HepG2 (cell line): ENCODE measurements at regions not wholly inside any gene's neighbourhood (a gene's known extent, or its start where the extent isn't known, plus 50 kb on each side); places are given as distances from the start of the nearest gene placed in this dataset.

Experiments
- ATAC-seq: fragments of 200-7000 bp; cut with Tn5 transposase; 3 replicates; pipeline ENCODE4 v1.9.1; 2020; ENCODE audit warnings: mild to moderate bottlenecking, moderate library complexity
- BruUV-seq: library from RNA; stranded (reverse); fragments of 400-500 nt; replicated peaks from 2 replicates; lab custom pipeline; 2021; lab: Mats Ljungman, UMichigan
- CTCF ChIA-PET: fragments of 300-600 bp; formaldehyde crosslinking; extraction: SDS; loops from one replicate; lab custom pipeline; 2021; ENCODE audit warnings: low total read pairs, inconsistent platforms, low intra/inter-chr PET ratio; lab: Yijun Ruan, JAX
- POLR2A ChIA-PET: fragments of 350-600 bp; sonication (Branson Sonifier 250); formaldehyde crosslinking; loops from one replicate; lab custom pipeline; 2020; ENCODE audit warnings: antibody characterized with exemption, inconsistent platforms; lab: Yijun Ruan, JAX
- DNase-seq: peaks from one replicate; pipeline ENCODE4 v3.0.0-alpha.2; 2015; ENCODE audit warnings: low spot score
- FAIRE-seq: peaks from 3 replicates; lab custom pipeline; 2011; peaks lifted over from hg19 to GRCh38; lab: Jason Lieb, UNC
- H2AFZ ChIP-seq: one replicate; pipeline ENCODE4 v1.6.1; 2011; ENCODE audit warnings: low read length, inconsistent platforms
- H3K27ac ChIP-seq: fragments of 300-600 bp; 3 replicates; pipeline ENCODE4 v1.8.0; 2011; ENCODE audit warnings: mixed run types, mild to moderate bottlenecking, mixed read lengths, low read length, inconsistent platforms; ENCODE audit not compliant: insufficient read depth; ENCODE audit errors: extremely low read length
- H3K27me3 ChIP-seq, 2 experiments: fragments of 200-600 bp in 1 of 2; 2 replicates in 1 of 2; 3 replicates in 1 of 2; pipeline versions ENCODE4 v1.6.0 to v1.8.0; 2011; ENCODE audit warnings: low read length in 2 of 2, mild to moderate bottlenecking in 2 of 2, moderate library complexity in 2 of 2, inconsistent platforms in 1 of 2; ENCODE audit not compliant: insufficient read depth in 2 of 2, control insufficient read depth in 1 of 2
- H3K36me3 ChIP-seq, 2 experiments: fragments of 200-600 bp in 1 of 2; replicated peaks in 1 of 2; 2 replicates in 1 of 2; 3 replicates in 1 of 2; pipeline versions ENCODE4 v1.5.1 to v1.8.0; 2011; ENCODE audit warnings: low read length in 2 of 2, inconsistent platforms in 1 of 2; ENCODE audit not compliant: insufficient read depth in 2 of 2, control insufficient read depth in 1 of 2
- H3K4me1 ChIP-seq: 2 replicates; pipeline ENCODE4 v1.5.1; 2012; ENCODE audit warnings: low read length, inconsistent platforms; ENCODE audit not compliant: insufficient read depth
- H3K4me2 ChIP-seq: 2 replicates; pipeline ENCODE4 v1.6.0; 2011; ENCODE audit warnings: low read depth, low read length, inconsistent platforms
- H3K4me3 ChIP-seq, 3 experiments: fragments of 200-600 bp in 1 of 3; sonication (generic), shearing (Covaris generic) in 1 of 3; replicated peaks in 1 of 3; 2 replicates each; pipeline ENCODE4 v1.5.1; 2011 to 2016; ENCODE audit warnings: low read length in 3 of 3, inconsistent platforms in 2 of 3, low read depth in 2 of 3, mild to moderate bottlenecking in 2 of 3, control low read depth in 1 of 3, mixed read lengths in 1 of 3; ENCODE audit not compliant: insufficient read depth in 1 of 3
- H3K79me2 ChIP-seq: one replicate; pipeline ENCODE4 v1.6.1; 2011; ENCODE audit warnings: low read length, inconsistent platforms; ENCODE audit not compliant: insufficient read depth
- H3K9ac ChIP-seq: 2 replicates; pipeline ENCODE4 v1.6.0; 2011; ENCODE audit warnings: mild to moderate bottlenecking, low read depth, low read length, inconsistent platforms; ENCODE audit not compliant: insufficient read depth
- H3K9me3 ChIP-seq: 2 replicates; pipeline ENCODE4 v1.5.1; 2012; ENCODE audit warnings: mild to moderate bottlenecking, low read length
- H4K20me1 ChIP-seq: 2 replicates; pipeline ENCODE4 v1.6.0; 2011; ENCODE audit warnings: inconsistent platforms, mild to moderate bottlenecking, low read length, moderate library complexity; ENCODE audit not compliant: insufficient read depth
- RAD21 ChIP-seq: fragments of 450-650 bp; formaldehyde crosslinking; IDR thresholded peaks from 2 replicates; pipeline ENCODE4 v1.5.0; 2020; ENCODE audit warnings: mild to moderate bottlenecking
- STAG1 ChIP-seq: sonication (generic); formaldehyde crosslinking; IDR thresholded peaks from 2 replicates; pipeline ENCODE4 v1.4.0; 2020; ENCODE audit warnings: missing genetic modification reagents
- XRCC5 ChIP-seq: fragments of 200-400 bp; formaldehyde crosslinking; optimal IDR thresholded peaks from 2 replicates; pipeline ENCODE3; 2017; ENCODE audit warnings: mild to moderate bottlenecking, low read length
- ZNF337 ChIP-seq: sonication (generic); formaldehyde crosslinking; IDR thresholded peaks from 2 replicates; pipeline ENCODE4 v1.5.1; 2020; ENCODE audit warnings: missing genetic modification reagents, low read depth, mild to moderate bottlenecking, borderline replicate concordance
- WGBS: methylation state at CpG from one replicate; pipeline ENCODE4 v1.1.6; 2017; ENCODE audit warnings: low lambda C conversion rate; 5-methylcytosine and 5-hydroxymethylcytosine counted together
- in situ Hi-C: cut with HindIII; loops from 2 replicates; pipeline ENCODE4 v1.10.0; 2017; ENCODE audit warnings: low pct_unique_long_range_greater_than_20kb; ENCODE audit not compliant: extremely low pct_ligation_motif_present
- intact Hi-C: fragments of 100-400 bp; cut with micrococcal nuclease; formaldehyde crosslinking; loops from one replicate; pipeline ENCODE4 v1.10.0; 2022; ENCODE audit not compliant: unreplicated experiment
- TF ChIP-seq, protein P1 (sequence below): sonication (generic); formaldehyde crosslinking; IDR thresholded peaks from 2 replicates; pipeline ENCODE4 v1.4.0; 2020; ENCODE audit warnings: missing genetic modification reagents
- TF ChIP-seq, protein P2 (sequence below): sonication (generic); formaldehyde crosslinking; IDR thresholded peaks from 2 replicates; pipeline ENCODE4 v1.5.0; 2020; ENCODE audit warnings: missing genetic modification reagents
- TF ChIP-seq, protein P3 (sequence below): sonication (generic); formaldehyde crosslinking; IDR thresholded peaks from 2 replicates; pipeline ENCODE4 v1.5.0; 2020; ENCODE audit warnings: mild to moderate bottlenecking, missing genetic modification reagents, moderate library complexity

DNA sequence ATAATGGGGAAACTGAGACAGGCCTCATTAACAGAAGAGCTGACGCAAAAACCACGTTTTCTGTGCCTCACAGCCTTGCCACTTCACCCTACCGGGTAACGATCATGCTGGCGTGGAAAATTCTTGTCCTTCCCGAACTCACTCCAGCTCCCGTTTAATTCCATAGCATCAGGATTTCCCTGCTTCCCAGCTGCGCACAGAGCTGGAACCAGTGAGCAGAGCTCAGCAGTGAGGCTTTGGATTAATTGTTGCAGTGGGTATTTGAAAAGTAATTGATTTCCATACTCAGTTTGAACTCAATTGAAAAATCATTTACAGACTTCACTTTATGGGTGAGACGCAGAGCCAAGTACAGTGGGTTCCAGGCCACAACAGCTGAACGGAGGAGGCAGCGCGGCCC, 199.0 kb upstream of the ADAMTS16 start:
- 54% methylated on average over 12 of the region's 12 CpGs for WGBS
- Histone ChIP-seq H3K4me2 (no peak overlapping the region), H2AFZ (no peak overlapping the region), H3K27ac (no peak overlapping the region), H3K36me3 (no peaks in the 10 kb centered on the region), H3K27me3 (peaks cover 0 to 25% of the 10 kb centered on the region in 2 experiments; a peak in 2 of 5 replicates), H3K79me2 (no peaks in the 10 kb centered on the region), H3K9me3 (no peaks in the 10 kb centered on the region), H3K9ac (no peak overlapping the region), H3K4me3 (no peak overlapping the region), H4K20me1 (no peaks in the 10 kb centered on the region), H3K4me1 (no peaks in the 10 kb centered on the region)
- ChIA-PET CTCF (no interaction called here), POLR2A (no interaction called here)
- ATAC-seq (no peak), FAIRE-seq (no peak), DNase-seq (no peak)
- BruUV-seq, result no TSS peak
- intact Hi-C loops (no loop called here), in situ Hi-C loops (no loop called here)
- TF ChIP-seq, protein P1, sequence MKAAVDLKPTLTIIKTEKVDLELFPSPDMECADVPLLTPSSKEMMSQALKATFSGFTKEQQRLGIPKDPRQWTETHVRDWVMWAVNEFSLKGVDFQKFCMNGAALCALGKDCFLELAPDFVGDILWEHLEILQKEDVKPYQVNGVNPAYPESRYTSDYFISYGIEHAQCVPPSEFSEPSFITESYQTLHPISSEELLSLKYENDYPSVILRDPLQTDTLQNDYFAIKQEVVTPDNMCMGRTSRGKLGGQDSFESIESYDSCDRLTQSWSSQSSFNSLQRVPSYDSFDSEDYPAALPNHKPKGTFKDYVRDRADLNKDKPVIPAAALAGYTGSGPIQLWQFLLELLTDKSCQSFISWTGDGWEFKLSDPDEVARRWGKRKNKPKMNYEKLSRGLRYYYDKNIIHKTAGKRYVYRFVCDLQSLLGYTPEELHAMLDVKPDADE (CRISPR knock-in tag), result no peak

DNA sequence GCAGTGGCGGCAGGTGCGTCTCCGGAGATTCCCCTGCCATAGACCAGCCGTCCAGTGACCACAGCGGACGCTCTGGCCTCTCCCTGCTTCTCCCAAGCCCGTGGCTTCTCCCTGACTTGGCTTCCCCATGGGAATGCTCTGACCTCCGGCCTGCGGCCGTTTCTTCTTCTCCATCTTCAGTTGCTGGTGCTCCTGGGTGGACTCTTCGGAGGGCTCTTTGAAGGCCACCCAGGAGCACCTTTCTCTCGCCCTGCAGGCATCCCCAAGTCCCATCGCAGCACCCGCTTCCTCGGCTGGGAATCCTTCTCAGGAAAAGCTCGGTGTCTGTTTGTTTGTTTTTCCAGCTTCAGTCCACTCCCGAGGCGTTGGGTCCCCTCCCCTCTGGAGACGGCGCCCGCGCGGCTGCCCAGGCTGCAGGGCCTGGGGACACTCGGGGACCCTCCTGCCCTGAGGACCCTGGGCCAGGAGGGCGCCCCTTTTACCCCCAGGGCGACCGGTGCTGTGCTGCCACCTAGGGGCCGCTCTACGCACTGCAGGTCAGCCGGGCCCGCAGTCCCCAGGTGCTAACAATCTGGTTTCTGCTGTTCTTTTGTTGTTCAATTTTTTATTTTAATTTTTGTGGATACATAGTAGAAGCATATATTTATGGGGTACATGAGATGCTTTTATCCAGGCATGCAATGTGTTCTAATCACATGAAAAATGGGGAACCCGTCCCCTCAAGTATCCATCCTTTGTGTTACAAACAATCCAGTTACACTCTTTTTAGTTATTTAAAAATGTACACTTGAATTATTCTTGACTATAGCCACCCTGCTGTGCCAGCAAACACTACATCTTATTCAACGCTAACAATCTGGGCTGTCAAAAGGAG, 197.9 kb upstream of the ADAMTS16 start:
- Histone ChIP-seq H2AFZ (no peak overlapping the region), H4K20me1 (no peaks in the 10 kb centered on the region), H3K9ac (no peak overlapping the region), H3K27me3 (peaks cover 0 to 25% of the 10 kb centered on the region in 2 experiments; a peak in 2 of 5 replicates), H3K36me3 (no peaks in the 10 kb centered on the region), H3K4me3 (no peak overlapping the region), H3K9me3 (no peaks in the 10 kb centered on the region), H3K27ac (no peak overlapping the region), H3K4me1 (no peaks in the 10 kb centered on the region), H3K79me2 (no peaks in the 10 kb centered on the region), H3K4me2 (no peak overlapping the region)
- POLR2A ChIA-PET, result no interaction called here
- ATAC-seq (peak; percentile 94), DNase-seq (no peak), FAIRE-seq (no peak)
- no TSS peak for BruUV-seq
- WGBS, result 28% methylated on average over 29 of the region's 33 CpGs
- CTCF ChIA-PET, result interaction anchor here (0.8 to 1.2 kb wide), 2 partner anchors 62 to 68 kb away, joined by 3 read pairs; no protein-coding TSS in a partner anchor
- intact Hi-C loops (loop anchor here (1.0 kb wide), 1 partner anchor 74 kb away; no protein-coding TSS in a partner anchor), in situ Hi-C loops (no loop called here)
- TF ChIP-seq XRCC5, result peak; percentile 38
- TF ChIP-seq STAG1, result peak; percentile 49
- peak; percentile 33; the same call in 1 of the 2 replicates for TF ChIP-seq RAD21 (CRISPR knock-in tag)
- TF ChIP-seq, protein P2, sequence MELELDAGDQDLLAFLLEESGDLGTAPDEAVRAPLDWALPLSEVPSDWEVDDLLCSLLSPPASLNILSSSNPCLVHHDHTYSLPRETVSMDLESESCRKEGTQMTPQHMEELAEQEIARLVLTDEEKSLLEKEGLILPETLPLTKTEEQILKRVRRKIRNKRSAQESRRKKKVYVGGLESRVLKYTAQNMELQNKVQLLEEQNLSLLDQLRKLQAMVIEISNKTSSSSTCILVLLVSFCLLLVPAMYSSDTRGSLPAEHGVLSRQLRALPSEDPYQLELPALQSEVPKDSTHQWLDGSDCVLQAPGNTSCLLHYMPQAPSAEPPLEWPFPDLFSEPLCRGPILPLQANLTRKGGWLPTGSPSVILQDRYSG, result no peak
- TF ChIP-seq, protein P3, sequence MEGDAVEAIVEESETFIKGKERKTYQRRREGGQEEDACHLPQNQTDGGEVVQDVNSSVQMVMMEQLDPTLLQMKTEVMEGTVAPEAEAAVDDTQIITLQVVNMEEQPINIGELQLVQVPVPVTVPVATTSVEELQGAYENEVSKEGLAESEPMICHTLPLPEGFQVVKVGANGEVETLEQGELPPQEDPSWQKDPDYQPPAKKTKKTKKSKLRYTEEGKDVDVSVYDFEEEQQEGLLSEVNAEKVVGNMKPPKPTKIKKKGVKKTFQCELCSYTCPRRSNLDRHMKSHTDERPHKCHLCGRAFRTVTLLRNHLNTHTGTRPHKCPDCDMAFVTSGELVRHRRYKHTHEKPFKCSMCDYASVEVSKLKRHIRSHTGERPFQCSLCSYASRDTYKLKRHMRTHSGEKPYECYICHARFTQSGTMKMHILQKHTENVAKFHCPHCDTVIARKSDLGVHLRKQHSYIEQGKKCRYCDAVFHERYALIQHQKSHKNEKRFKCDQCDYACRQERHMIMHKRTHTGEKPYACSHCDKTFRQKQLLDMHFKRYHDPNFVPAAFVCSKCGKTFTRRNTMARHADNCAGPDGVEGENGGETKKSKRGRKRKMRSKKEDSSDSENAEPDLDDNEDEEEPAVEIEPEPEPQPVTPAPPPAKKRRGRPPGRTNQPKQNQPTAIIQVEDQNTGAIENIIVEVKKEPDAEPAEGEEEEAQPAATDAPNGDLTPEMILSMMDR, result peak; percentile 76
- no peak for TF ChIP-seq ZNF337 (CRISPR knock-in tag)
